T-helper 22 cell (primary cell): ENCODE measurements at regions not wholly inside any gene's neighbourhood (a gene's known extent, or its start where the extent isn't known, plus 50 kb on each side); places are given as distances from the start of the nearest gene placed in this dataset.
"Not testable (repeated sequence)": the region's sequence is repeated elsewhere in the genome, so short reads cannot be mapped to it uniquely, and the experiment has no call there.

Source experiments
- DNase-seq: peaks from one replicate; pipeline ENCODE4 v3.0.0-alpha.2; 2020; ENCODE audit warnings: low read depth

GRCh38 chr22:25488244-25489020 lies 76.0 kb upstream of the GRK3 start:
- no peak for DNase-seq

- DNase-seq = no peak
Measured at GRCh38 chr22:25489947-25490346, 74.5 kb upstream of the GRK3 start.

- no peak for DNase-seq
Measured at GRCh38 chr22:25490896-25491295, 73.6 kb upstream of the GRK3 start.

- no peak for DNase-seq
Measured at GRCh38 chr22:25492162-25492561, 72.3 kb upstream of the GRK3 start.

- DNase-seq = no peak
Measured at GRCh38 chr22:25492841-25493734, 71.4 kb upstream of the GRK3 start.

GRCh38 chr22:25493794-25494193 lies 70.7 kb upstream of the GRK3 start:
- DNase-seq = no peak

GRCh38 chr22:25494774-25495173 lies 69.7 kb upstream of the GRK3 start:
- DNase-seq = no peak

- no peak for DNase-seq
Measured at GRCh38 chr22:25495285-25495684, 69.2 kb upstream of the GRK3 start.

GRCh38 chr22:25496396-25497064 lies 67.9 kb upstream of the GRK3 start:
- no peak for DNase-seq

GRCh38 chr22:25497181-25497641 lies 67.3 kb upstream of the GRK3 start:
- DNase-seq = no peak

- no peak for DNase-seq
Measured at GRCh38 chr22:25497716-25498115, 66.8 kb upstream of the GRK3 start.

GRCh38 chr22:25500671-25501070 lies 63.8 kb upstream of the GRK3 start:
- not testable (repeated sequence) for DNase-seq

GRCh38 chr22:25504017-25504416 lies 60.5 kb upstream of the GRK3 start:
- not testable (repeated sequence) for DNase-seq

- DNase-seq = no peak
Measured at GRCh38 chr22:25508161-25508560, 56.3 kb upstream of the GRK3 start.

GRCh38 chr22:25508761-25509321 lies 55.6 kb upstream of the GRK3 start:
- no peak for DNase-seq

- DNase-seq = no peak
Measured at GRCh38 chr22:25509374-25509791, 55.1 kb upstream of the GRK3 start.

GRCh38 chr22:25510876-25511275 lies 53.6 kb upstream of the GRK3 start:
- DNase-seq = no peak

GRCh38 chr22:25511725-25512124 lies 52.8 kb upstream of the GRK3 start:
- DNase-seq = no peak

- no peak for DNase-seq
Measured at GRCh38 chr22:25514436-25515180, 49.9 kb upstream of the GRK3 start.
